ENCODE measurements at regions not wholly inside any gene's neighbourhood (a gene's known extent, or its start where the extent isn't known, plus 50 kb on each side); places are given as distances from the start of the nearest gene placed in this dataset.

DNA sequence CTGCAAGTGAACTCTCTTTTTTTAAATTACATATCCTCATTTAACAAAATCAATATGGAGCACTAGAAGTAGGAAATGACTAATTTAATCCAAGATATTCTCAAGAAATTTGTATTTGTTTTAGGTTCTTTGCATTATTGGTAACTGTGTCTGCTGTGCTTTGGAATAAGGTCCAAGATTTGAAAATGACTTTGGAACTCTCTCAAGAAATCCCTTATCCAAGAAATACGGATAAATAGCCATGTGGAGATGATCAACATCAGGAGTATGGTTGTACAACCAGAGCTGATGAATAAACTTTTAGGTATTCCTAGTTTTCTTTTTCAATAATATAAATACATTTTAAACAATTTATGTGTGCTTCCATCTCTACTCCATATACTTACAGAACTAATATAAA, 279.9 kb upstream of the SEMA3C start:
- TF ChIP-seq, protein P1, sequence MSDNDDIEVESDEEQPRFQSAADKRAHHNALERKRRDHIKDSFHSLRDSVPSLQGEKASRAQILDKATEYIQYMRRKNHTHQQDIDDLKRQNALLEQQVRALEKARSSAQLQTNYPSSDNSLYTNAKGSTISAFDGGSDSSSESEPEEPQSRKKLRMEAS (IDR thresholded peaks at IDR 0.05) = no peak
- TF ChIP-seq FOXM1 (IDR thresholded peaks at IDR 0.05; ENCODE audit: borderline replicate concordance, low read depth) (no peak), EGR1 (IDR thresholded peaks at IDR 0.05) (no peak), CREB1 (IDR thresholded peaks at IDR 0.05; ENCODE audit: low read depth) (no peak)
- TF ChIP-seq, protein P2, sequence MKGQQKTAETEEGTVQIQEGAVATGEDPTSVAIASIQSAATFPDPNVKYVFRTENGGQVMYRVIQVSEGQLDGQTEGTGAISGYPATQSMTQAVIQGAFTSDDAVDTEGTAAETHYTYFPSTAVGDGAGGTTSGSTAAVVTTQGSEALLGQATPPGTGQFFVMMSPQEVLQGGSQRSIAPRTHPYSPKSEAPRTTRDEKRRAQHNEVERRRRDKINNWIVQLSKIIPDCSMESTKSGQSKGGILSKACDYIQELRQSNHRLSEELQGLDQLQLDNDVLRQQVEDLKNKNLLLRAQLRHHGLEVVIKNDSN (IDR thresholded peaks at IDR 0.05) = no peak

DNA sequence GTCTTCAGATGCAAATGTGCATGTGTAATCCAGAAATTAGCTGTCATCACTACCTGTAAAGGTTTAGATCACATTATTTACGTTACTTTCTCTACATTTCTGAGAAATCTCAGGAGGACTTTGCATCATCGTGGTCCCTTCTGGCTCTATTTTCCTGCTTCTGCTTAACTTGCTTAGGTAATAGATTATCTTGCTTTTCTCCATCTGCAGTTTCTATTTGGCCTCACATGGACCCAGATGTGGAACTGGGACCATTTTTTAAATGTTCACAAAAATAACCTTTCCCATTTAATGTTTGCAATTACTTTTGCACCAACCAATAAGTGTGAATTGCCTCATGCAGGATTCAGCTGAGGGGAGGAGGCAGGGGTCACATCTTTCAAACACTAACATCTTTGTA, 278.4 kb upstream of the SEMA3C start:
- TF ChIP-seq TAF1 (IDR thresholded peaks at IDR 0.05; ENCODE audit: low read depth) = no peak

- no peak for TF ChIP-seq ZBTB7A (IDR thresholded peaks at IDR 0.05; ENCODE audit: low read depth)
- no peak for TF ChIP-seq EGR1 (IDR thresholded peaks at IDR 0.05)
- TF ChIP-seq, protein P1 (IDR thresholded peaks at IDR 0.05) = no peak
These were observed 276.2 kb upstream of the SEMA3C start for GRCh38 chr7:81195033-81195432.

DNA sequence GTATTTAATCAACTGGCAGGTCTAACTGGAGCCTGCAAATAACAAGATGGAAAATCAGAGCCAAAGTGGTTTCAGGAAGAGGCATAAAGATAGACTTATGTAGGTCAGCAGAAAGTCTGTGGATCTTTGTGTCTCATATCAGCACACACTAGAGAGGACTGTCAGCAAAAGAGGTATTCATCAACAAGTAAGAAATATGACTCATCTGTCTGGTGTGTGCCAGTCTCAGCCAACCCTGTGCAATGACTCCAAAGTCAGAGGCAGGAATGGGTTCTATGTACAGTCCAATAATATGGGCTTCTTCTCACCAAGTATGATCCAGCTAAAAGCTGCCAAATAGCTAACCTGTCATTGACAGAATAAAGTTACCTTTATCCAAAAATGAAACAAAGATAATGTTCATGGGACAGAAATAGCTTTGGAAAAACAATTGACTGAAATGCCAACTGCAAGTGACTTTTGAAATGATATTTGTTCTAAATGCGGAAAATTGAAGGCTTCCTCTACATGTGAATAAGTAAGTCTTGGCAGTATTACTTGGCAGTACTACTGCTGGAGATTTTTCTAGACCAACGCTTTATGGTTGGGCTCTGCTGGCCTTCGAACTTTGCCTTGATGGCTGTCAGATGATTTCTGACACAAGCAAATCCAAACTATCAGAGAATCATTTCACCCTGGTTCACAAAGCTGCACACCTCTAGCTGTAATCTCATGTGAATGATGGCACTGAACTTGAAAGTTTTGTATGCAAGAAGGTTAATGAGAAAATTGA, 272.3 kb upstream of the SEMA3C start:
- TF ChIP-seq TCF12 (IDR thresholded peaks at IDR 0.05; ENCODE audit: low read depth) (no peak), TAF1 (IDR thresholded peaks at IDR 0.05; ENCODE audit: low read depth) (no peak), ZBTB7A (IDR thresholded peaks at IDR 0.05; ENCODE audit: low read depth) (no peak), NFIC (IDR thresholded peaks at IDR 0.05) (no peak), YY1 (IDR thresholded peaks at IDR 0.05; ENCODE audit: low read depth) (no peak), FOXM1 (IDR thresholded peaks at IDR 0.05; ENCODE audit: borderline replicate concordance, low read depth) (no peak)
- TF ChIP-seq, protein P2 (IDR thresholded peaks at IDR 0.05) = no peak

DNA sequence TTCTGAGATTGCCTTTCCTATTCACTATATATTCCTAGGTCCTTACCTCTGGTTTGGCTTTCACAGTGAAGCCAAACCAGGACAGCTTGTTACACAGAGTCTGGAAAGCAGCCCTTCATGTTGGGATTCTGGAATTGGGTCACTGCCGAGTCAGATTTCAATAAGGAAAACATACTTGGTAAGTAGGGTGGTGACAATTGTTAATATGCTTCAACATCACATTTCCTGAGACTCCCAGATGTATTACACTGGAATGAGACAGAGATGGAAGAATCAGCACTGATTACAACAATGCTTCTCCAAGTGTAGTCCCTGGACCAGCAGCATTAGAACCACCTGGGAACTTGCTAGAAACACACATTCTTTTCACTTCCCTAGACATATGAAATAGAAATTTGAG, 268.9 kb upstream of the SEMA3C start:
- TF ChIP-seq NFIC (IDR thresholded peaks at IDR 0.05) (no peak), TCF12 (IDR thresholded peaks at IDR 0.05; ENCODE audit: low read depth) (no peak), TAF1 (IDR thresholded peaks at IDR 0.05; ENCODE audit: low read depth) (no peak), ZBTB7A (IDR thresholded peaks at IDR 0.05; ENCODE audit: low read depth) (no peak), FOXM1 (IDR thresholded peaks at IDR 0.05; ENCODE audit: borderline replicate concordance, low read depth) (no peak), TEAD4 (IDR thresholded peaks at IDR 0.05) (no peak), EP300 (IDR thresholded peaks at IDR 0.05; ENCODE audit: borderline replicate concordance) (no peak), EGR1 (IDR thresholded peaks at IDR 0.05) (no peak), YY1 (IDR thresholded peaks at IDR 0.05; ENCODE audit: low read depth) (no peak), CEBPB (IDR thresholded peaks at IDR 0.05) (no peak), RAD21 (IDR thresholded peaks at IDR 0.05; ENCODE audit: low read depth) (no peak), CREB1 (IDR thresholded peaks at IDR 0.05; ENCODE audit: low read depth) (no peak)
- TF ChIP-seq, protein P3, sequence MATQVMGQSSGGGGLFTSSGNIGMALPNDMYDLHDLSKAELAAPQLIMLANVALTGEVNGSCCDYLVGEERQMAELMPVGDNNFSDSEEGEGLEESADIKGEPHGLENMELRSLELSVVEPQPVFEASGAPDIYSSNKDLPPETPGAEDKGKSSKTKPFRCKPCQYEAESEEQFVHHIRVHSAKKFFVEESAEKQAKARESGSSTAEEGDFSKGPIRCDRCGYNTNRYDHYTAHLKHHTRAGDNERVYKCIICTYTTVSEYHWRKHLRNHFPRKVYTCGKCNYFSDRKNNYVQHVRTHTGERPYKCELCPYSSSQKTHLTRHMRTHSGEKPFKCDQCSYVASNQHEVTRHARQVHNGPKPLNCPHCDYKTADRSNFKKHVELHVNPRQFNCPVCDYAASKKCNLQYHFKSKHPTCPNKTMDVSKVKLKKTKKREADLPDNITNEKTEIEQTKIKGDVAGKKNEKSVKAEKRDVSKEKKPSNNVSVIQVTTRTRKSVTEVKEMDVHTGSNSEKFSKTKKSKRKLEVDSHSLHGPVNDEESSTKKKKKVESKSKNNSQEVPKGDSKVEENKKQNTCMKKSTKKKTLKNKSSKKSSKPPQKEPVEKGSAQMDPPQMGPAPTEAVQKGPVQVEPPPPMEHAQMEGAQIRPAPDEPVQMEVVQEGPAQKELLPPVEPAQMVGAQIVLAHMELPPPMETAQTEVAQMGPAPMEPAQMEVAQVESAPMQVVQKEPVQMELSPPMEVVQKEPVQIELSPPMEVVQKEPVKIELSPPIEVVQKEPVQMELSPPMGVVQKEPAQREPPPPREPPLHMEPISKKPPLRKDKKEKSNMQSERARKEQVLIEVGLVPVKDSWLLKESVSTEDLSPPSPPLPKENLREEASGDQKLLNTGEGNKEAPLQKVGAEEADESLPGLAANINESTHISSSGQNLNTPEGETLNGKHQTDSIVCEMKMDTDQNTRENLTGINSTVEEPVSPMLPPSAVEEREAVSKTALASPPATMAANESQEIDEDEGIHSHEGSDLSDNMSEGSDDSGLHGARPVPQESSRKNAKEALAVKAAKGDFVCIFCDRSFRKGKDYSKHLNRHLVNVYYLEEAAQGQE (IDR thresholded peaks at IDR 0.05; ENCODE audit: low read depth) = no peak
- TF ChIP-seq, protein P1 (IDR thresholded peaks at IDR 0.05) = no peak
- TF ChIP-seq, protein P2 (IDR thresholded peaks at IDR 0.05) = no peak

- TF ChIP-seq TEAD4 (IDR thresholded peaks at IDR 0.05) (no peak), TAF1 (IDR thresholded peaks at IDR 0.05; ENCODE audit: low read depth) (no peak), EGR1 (IDR thresholded peaks at IDR 0.05) (no peak), CEBPB (IDR thresholded peaks at IDR 0.05) (no peak), FOXM1 (IDR thresholded peaks at IDR 0.05; ENCODE audit: borderline replicate concordance, low read depth) (no peak), ZBTB7A (IDR thresholded peaks at IDR 0.05; ENCODE audit: low read depth) (no peak), CREB1 (IDR thresholded peaks at IDR 0.05; ENCODE audit: low read depth) (no peak), RAD21 (IDR thresholded peaks at IDR 0.05; ENCODE audit: low read depth) (no peak), YY1 (IDR thresholded peaks at IDR 0.05; ENCODE audit: low read depth) (no peak), NFIC (IDR thresholded peaks at IDR 0.05) (no peak), EP300 (IDR thresholded peaks at IDR 0.05; ENCODE audit: borderline replicate concordance) (no peak), TCF12 (IDR thresholded peaks at IDR 0.05; ENCODE audit: low read depth) (no peak)
- TF ChIP-seq, protein P3 (IDR thresholded peaks at IDR 0.05; ENCODE audit: low read depth) = no peak
- TF ChIP-seq, protein P2 (IDR thresholded peaks at IDR 0.05) = no peak
- TF ChIP-seq, protein P1 (IDR thresholded peaks at IDR 0.05) = no peak
These were observed 267.8 kb upstream of the SEMA3C start for GRCh38 chr7:81186691-81187090.

All from Ishikawa (cell line).